ENCODE measurements at regions not wholly inside any gene's neighbourhood (a gene's known extent, or its start where the extent isn't known, plus 50 kb on each side); places are given as distances from the start of the nearest gene placed in this dataset.

DNA sequence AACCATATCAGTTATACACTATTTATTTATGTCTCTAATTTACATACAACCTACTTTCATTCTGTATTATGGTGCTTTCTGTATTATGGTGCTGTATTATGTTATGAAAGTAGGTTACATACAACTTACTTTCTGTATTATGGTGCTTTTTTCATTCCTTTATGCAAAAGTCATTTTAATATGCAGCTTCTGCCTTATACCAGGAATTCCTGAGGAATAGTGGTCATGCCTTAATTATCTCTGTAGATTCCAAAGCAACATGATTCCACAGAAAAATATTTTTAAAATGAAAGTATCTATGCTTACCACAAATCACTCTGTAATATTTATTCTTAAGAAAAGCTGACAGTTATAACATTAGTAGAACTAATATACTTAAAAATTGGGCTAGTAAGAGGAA is 922.0 kb upstream of the NRXN1 start:
- Histone ChIP-seq H3K9ac (ENCODE audit: control insufficient read depth, insufficient read depth, low read length) (no peak overlapping the region), H3K27me3 (replicated peaks in 1 of 2; ENCODE audit: control insufficient read depth in 2 of 2, insufficient read depth in 2 of 2, low read length in 1 of 2) (no peaks in the 10 kb centered on the region), H3K4me1 (ENCODE audit: control insufficient read depth, insufficient read depth, low read length) (no peaks in the 10 kb centered on the region), H3K36me3 (ENCODE audit: control insufficient read depth in 2 of 2, insufficient read depth in 2 of 2, low read length in 1 of 2) (no peaks in the 10 kb centered on the region), H2AFZ (ENCODE audit: control insufficient read depth, low read depth, low read length) (no peak overlapping the region), H3K9me3 (replicated peaks; ENCODE audit: control insufficient read depth, insufficient read depth, low read length) (no peaks in the 10 kb centered on the region; the same call in 2 of the 3 replicates), H3K79me2 (ENCODE audit: control insufficient read depth, insufficient read depth, low read length) (no peaks in the 10 kb centered on the region), H3K4me3 (no peak overlapping the region), H3K27ac (ENCODE audit: control insufficient read depth, insufficient read depth) (no peak overlapping the region), H3K4me2 (ENCODE audit: control insufficient read depth, insufficient read depth) (no peak overlapping the region), H4K20me1 (ENCODE audit: control insufficient read depth, insufficient read depth) (no peaks in the 10 kb centered on the region)
- ChIA-PET CTCF (interaction anchor here (0.7 kb wide), 1 partner anchor 42 kb away, joined by 3 read pairs; no protein-coding TSS in a partner anchor), RAD21 (ENCODE audit: unreplicated experiment) (no interaction called here), SMC1A (ENCODE audit: uncharacterized antibody, unreplicated experiment) (no interaction called here), POLR2A (no interaction called here)
- ATAC-seq (no peak), DNase-seq (ENCODE audit: low read depth, low spot score) (no peak), FAIRE-seq (no peak)
- intact Hi-C loops (cut with micrococcal nuclease; ENCODE audit: unreplicated experiment), result no loop called here
- in situ Hi-C loops (cut with MboI), result no loop called here
- no TSS peak for BruUV-seq (replicated peaks)
- TF ChIP-seq HDAC6 (IDR thresholded peaks at IDR 0.05; ENCODE audit: unreplicated experiment) (no peak), RCOR1 (conservative IDR thresholded peaks at IDR 0.05; ENCODE audit: low read depth, low read length) (no peak), MYC (IDR thresholded peaks at IDR 0.05; ENCODE audit: insufficient read depth, insufficient read length, insufficient replicate concordance, low read length, severe bottlenecking) (no peak), TCF12 (IDR thresholded peaks at IDR 0.05; ENCODE audit: low read depth, low read length) (no peak), SPI1 (IDR thresholded peaks at IDR 0.05; ENCODE audit: borderline replicate concordance, insufficient read depth, low read depth, low read length) (no peak)
- TF ChIP-seq, protein P1, sequence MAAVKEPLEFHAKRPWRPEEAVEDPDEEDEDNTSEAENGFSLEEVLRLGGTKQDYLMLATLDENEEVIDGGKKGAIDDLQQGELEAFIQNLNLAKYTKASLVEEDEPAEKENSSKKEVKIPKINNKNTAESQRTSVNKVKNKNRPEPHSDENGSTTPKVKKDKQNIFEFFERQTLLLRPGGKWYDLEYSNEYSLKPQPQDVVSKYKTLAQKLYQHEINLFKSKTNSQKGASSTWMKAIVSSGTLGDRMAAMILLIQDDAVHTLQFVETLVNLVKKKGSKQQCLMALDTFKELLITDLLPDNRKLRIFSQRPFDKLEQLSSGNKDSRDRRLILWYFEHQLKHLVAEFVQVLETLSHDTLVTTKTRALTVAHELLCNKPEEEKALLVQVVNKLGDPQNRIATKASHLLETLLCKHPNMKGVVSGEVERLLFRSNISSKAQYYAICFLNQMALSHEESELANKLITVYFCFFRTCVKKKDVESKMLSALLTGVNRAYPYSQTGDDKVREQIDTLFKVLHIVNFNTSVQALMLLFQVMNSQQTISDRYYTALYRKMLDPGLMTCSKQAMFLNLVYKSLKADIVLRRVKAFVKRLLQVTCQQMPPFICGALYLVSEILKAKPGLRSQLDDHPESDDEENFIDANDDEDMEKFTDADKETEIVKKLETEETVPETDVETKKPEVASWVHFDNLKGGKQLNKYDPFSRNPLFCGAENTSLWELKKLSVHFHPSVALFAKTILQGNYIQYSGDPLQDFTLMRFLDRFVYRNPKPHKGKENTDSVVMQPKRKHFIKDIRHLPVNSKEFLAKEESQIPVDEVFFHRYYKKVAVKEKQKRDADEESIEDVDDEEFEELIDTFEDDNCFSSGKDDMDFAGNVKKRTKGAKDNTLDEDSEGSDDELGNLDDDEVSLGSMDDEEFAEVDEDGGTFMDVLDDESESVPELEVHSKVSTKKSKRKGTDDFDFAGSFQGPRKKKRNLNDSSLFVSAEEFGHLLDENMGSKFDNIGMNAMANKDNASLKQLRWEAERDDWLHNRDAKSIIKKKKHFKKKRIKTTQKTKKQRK (IDR thresholded peaks at IDR 0.05; ENCODE audit: low read depth, low read length), result no peak
